ENCODE measurements at regions not wholly inside any gene's neighbourhood (a gene's known extent, or its start where the extent isn't known, plus 50 kb on each side); places are given as distances from the start of the nearest gene placed in this dataset.
A peak's percentile ranks its signal among the peaks of the same experiment; 100 is the strongest.

- Histone ChIP-seq H3K79me2 (replicated peaks; ENCODE audit: insufficient read depth, low read length) (no peaks in the 10 kb centered on the region), H3K36me3 (ENCODE audit: insufficient read depth, low read length) (no peaks in the 10 kb centered on the region), H3K4me3 (ENCODE audit: low read length) (no peak overlapping the region), H3K9ac (ENCODE audit: low read length) (no peak overlapping the region), H3K9me2 (ENCODE audit: insufficient read depth, low read length) (no peaks in the 10 kb centered on the region), H3K9me3 (ENCODE audit: low read length) (no peaks in the 10 kb centered on the region), H4K20me1 (ENCODE audit: insufficient read depth) (no peaks in the 10 kb centered on the region), H3F3A (ENCODE audit: insufficient read depth, low read length, poor library complexity, severe bottlenecking) (no peaks in the 10 kb centered on the region), H3K27ac (ENCODE audit: low read length) (no peak overlapping the region), H2AFZ (ENCODE audit: low read depth, low read length) (no peak overlapping the region), H3K4me2 (ENCODE audit: low read length) (no peak overlapping the region), H3K27me3 (ENCODE audit: insufficient read depth, low read depth, low read length) (no peaks in the 10 kb centered on the region)
- TF ChIP-seq, protein P1, sequence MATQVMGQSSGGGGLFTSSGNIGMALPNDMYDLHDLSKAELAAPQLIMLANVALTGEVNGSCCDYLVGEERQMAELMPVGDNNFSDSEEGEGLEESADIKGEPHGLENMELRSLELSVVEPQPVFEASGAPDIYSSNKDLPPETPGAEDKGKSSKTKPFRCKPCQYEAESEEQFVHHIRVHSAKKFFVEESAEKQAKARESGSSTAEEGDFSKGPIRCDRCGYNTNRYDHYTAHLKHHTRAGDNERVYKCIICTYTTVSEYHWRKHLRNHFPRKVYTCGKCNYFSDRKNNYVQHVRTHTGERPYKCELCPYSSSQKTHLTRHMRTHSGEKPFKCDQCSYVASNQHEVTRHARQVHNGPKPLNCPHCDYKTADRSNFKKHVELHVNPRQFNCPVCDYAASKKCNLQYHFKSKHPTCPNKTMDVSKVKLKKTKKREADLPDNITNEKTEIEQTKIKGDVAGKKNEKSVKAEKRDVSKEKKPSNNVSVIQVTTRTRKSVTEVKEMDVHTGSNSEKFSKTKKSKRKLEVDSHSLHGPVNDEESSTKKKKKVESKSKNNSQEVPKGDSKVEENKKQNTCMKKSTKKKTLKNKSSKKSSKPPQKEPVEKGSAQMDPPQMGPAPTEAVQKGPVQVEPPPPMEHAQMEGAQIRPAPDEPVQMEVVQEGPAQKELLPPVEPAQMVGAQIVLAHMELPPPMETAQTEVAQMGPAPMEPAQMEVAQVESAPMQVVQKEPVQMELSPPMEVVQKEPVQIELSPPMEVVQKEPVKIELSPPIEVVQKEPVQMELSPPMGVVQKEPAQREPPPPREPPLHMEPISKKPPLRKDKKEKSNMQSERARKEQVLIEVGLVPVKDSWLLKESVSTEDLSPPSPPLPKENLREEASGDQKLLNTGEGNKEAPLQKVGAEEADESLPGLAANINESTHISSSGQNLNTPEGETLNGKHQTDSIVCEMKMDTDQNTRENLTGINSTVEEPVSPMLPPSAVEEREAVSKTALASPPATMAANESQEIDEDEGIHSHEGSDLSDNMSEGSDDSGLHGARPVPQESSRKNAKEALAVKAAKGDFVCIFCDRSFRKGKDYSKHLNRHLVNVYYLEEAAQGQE (IDR thresholded peaks at IDR 0.05; ENCODE audit: borderline replicate concordance): no peak
- TF ChIP-seq SMC3 (conservative IDR thresholded peaks at IDR 0.05; ENCODE audit: poor library complexity) (no peak), EP300 (conservative IDR thresholded peaks at IDR 0.05; ENCODE audit: poor library complexity, severe bottlenecking) (no peak), EZH2 (IDR thresholded peaks at IDR 0.05; ENCODE audit: borderline replicate concordance, insufficient read depth, low read length, poor library complexity, severe bottlenecking) (no peak), TAF1 (IDR thresholded peaks at IDR 0.05; ENCODE audit: low read depth) (no peak), RAD21 (conservative IDR thresholded peaks at IDR 0.05) (no peak), POLR2AphosphoS5 (IDR thresholded peaks at IDR 0.05) (no peak), MXI1 (conservative IDR thresholded peaks at IDR 0.05; ENCODE audit: poor library complexity, severe bottlenecking) (no peak)
- TF ChIP-seq, protein P2, sequence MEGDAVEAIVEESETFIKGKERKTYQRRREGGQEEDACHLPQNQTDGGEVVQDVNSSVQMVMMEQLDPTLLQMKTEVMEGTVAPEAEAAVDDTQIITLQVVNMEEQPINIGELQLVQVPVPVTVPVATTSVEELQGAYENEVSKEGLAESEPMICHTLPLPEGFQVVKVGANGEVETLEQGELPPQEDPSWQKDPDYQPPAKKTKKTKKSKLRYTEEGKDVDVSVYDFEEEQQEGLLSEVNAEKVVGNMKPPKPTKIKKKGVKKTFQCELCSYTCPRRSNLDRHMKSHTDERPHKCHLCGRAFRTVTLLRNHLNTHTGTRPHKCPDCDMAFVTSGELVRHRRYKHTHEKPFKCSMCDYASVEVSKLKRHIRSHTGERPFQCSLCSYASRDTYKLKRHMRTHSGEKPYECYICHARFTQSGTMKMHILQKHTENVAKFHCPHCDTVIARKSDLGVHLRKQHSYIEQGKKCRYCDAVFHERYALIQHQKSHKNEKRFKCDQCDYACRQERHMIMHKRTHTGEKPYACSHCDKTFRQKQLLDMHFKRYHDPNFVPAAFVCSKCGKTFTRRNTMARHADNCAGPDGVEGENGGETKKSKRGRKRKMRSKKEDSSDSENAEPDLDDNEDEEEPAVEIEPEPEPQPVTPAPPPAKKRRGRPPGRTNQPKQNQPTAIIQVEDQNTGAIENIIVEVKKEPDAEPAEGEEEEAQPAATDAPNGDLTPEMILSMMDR (IDR thresholded peaks at IDR 0.05; ENCODE audit: poor library complexity, severe bottlenecking): no peak
Observed at GRCh38 chr17:79156463-79157095, 82.0 kb downstream of the ENGASE start.

DNA sequence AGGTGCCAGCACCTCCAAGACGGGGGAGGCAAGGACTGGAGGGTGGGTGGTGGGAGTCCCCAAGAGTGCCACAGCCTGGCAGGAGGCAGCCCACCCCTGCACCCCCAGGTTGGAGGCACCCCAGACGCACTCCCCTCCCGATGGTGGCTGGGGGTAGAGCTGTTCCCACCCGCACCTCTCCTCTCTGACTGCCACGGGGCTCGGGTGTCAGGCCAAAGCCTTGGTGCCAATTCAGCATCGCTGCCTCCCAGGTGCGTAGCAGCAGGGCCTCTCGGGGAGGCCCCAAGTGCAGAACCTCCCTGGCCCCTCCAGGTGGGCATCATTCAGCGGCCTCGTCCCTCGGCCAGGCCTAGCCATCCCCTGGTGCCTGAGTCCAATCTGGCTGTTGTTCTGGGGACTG is 81.1 kb downstream of the ENGASE start:
- Histone ChIP-seq H3K4me3 (ENCODE audit: low read length) (peak overlapping the region; percentile 31), H2AFZ (ENCODE audit: low read depth, low read length) (no peak overlapping the region), H3K4me2 (ENCODE audit: low read length) (no peak overlapping the region), H4K20me1 (ENCODE audit: insufficient read depth) (no peaks in the 10 kb centered on the region), H3K9ac (ENCODE audit: low read length) (peak overlapping the region; percentile 38), H3K9me2 (ENCODE audit: insufficient read depth, low read length) (no peaks in the 10 kb centered on the region), H3K27me3 (ENCODE audit: insufficient read depth, low read depth, low read length) (no peaks in the 10 kb centered on the region), H3F3A (ENCODE audit: insufficient read depth, low read length, poor library complexity, severe bottlenecking) (no peaks in the 10 kb centered on the region), H3K36me3 (ENCODE audit: insufficient read depth, low read length) (no peaks in the 10 kb centered on the region), H3K27ac (ENCODE audit: low read length) (peak overlapping the region; percentile 69), H3K79me2 (replicated peaks; ENCODE audit: insufficient read depth, low read length) (no peaks in the 10 kb centered on the region), H3K9me3 (ENCODE audit: low read length) (no peaks in the 10 kb centered on the region)
- TF ChIP-seq, protein P2 (IDR thresholded peaks at IDR 0.05; ENCODE audit: poor library complexity, severe bottlenecking): no peak
- TF ChIP-seq TAF1 (IDR thresholded peaks at IDR 0.05; ENCODE audit: low read depth): no peak
- no peak for TF ChIP-seq SMC3 (conservative IDR thresholded peaks at IDR 0.05; ENCODE audit: poor library complexity)

Data from neural cell (in vitro differentiated cells).